Gastrocnemius medialis (tissue), 4 donors: ENCODE measurements at regions not wholly inside any gene's neighbourhood (a gene's known extent, or its start where the extent isn't known, plus 50 kb on each side); places are given as distances from the start of the nearest gene placed in this dataset.

Experiments
- POLR2A ChIP-seq, 2 donors: fragments of 450-650 bp; IDR thresholded peaks; one replicate each; pipeline ENCODE4 v1.6.1; 2017; ENCODE audit warnings: antibody characterized with exemption in 2 of 2, mild to moderate bottlenecking in 2 of 2, moderate library complexity in 2 of 2
- TF ChIP-seq, protein P1 (sequence below), 5 experiments: fragments of 450-650 bp in 3 of 5; fragments of 200-600 bp in 2 of 5; sonication (generic) in 2 of 5; IDR thresholded peaks in 4 of 5; conservative IDR thresholded peaks in 1 of 5; 1 replicate in 4 of 5; 2 replicates in 1 of 5; pipeline ENCODE4 v1.5.1; 2016 to 2019; ENCODE audit warnings: antibody characterized with exemption in 5 of 5, mild to moderate bottlenecking in 3 of 5, moderate library complexity in 3 of 5

DNA sequence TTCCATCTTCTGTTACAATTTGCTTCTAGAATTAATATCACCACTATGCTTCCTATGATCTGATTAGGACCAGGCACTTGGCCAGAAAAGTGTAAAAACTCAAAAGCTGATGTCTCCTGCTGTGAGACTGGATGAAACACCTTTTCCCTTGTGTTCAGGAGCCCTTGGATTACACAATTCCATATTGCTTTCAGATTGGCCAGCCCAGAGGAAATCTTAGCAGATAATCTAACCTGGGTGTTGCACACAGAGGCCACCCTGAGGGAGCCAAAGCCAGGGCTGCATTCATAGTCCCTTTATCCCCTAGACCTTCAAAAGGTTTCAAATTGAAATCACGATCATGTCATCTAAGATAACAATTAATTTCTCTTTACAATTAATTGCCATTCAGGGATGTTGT is 94.1 kb upstream of the SELENOP start:
- TF ChIP-seq, protein P1, sequence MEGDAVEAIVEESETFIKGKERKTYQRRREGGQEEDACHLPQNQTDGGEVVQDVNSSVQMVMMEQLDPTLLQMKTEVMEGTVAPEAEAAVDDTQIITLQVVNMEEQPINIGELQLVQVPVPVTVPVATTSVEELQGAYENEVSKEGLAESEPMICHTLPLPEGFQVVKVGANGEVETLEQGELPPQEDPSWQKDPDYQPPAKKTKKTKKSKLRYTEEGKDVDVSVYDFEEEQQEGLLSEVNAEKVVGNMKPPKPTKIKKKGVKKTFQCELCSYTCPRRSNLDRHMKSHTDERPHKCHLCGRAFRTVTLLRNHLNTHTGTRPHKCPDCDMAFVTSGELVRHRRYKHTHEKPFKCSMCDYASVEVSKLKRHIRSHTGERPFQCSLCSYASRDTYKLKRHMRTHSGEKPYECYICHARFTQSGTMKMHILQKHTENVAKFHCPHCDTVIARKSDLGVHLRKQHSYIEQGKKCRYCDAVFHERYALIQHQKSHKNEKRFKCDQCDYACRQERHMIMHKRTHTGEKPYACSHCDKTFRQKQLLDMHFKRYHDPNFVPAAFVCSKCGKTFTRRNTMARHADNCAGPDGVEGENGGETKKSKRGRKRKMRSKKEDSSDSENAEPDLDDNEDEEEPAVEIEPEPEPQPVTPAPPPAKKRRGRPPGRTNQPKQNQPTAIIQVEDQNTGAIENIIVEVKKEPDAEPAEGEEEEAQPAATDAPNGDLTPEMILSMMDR (IDR thresholded peaks at IDR 0.05 in 4 of 5, conservative IDR thresholded peaks at IDR 0.05 in 1 of 5), result no peak
- no peak for TF ChIP-seq POLR2A (IDR thresholded peaks at IDR 0.05)
